Thyroid gland (tissue), 4 donors: ENCODE measurements at regions not wholly inside any gene's neighbourhood (a gene's known extent, or its start where the extent isn't known, plus 50 kb on each side); places are given as distances from the start of the nearest gene placed in this dataset.

Experiments used
- DNase-seq, 2 donors: peaks; one replicate each; pipeline ENCODE4 v3.0.0-alpha.2; 2019
- H3K27ac ChIP-seq, 3 donors: fragments of 200-600 bp; sonication (generic); 1 replicate in 2 of 3; 2 replicates in 1 of 3; pipeline ENCODE4 v1.5.1; 2016 to 2019; ENCODE audit warnings: mild to moderate bottlenecking in 1 of 3, moderate library complexity in 1 of 3
- H3K27me3 ChIP-seq: fragments of 200-600 bp; sonication (generic); one replicate; pipeline ENCODE4 v1.5.1; 2019
- H3K36me3 ChIP-seq, 2 donors: fragments of 200-600 bp; sonication (generic); one replicate each; pipeline ENCODE4 v1.5.1; 2016 to 2019
- H3K4me1 ChIP-seq, 2 donors: fragments of 200-600 bp; sonication (generic); one replicate each; pipeline ENCODE4 v1.5.1; 2017 to 2019
- H3K4me3 ChIP-seq, 3 donors: fragments of 200-600 bp; sonication (generic); replicated peaks in 1 of 3; 1 replicate in 2 of 3; 2 replicates in 1 of 3; pipeline ENCODE4 v1.5.1; 2016; ENCODE audit warnings: mild to moderate bottlenecking in 1 of 3
- H3K9me3 ChIP-seq: fragments of 200-600 bp; sonication (generic); one replicate; pipeline ENCODE4 v1.5.1; 2017
- POLR2A ChIP-seq, 2 donors: fragments of 450-650 bp; IDR thresholded peaks; one replicate each; pipeline ENCODE4 v1.6.1; 2017; ENCODE audit warnings: antibody characterized with exemption in 2 of 2, mild to moderate bottlenecking in 2 of 2, moderate library complexity in 1 of 2
- WGBS, 2 donors: methylation state at CpG; one replicate each; pipeline ENCODE4 v1.1.5; 2017; 5-methylcytosine and 5-hydroxymethylcytosine counted together
- intact Hi-C: fragments of 100-400 bp; cut with DNase I; formaldehyde crosslinking; loops from one replicate; pipeline ENCODE4 v1.15.1; 2023
- TF ChIP-seq, protein P1 (sequence below), 6 experiments: fragments of 200-600 bp in 3 of 6; fragments of 450-650 bp in 3 of 6; sonication (generic) in 3 of 6; IDR thresholded peaks; one replicate each; pipeline ENCODE4 v1.5.1; 2016 to 2019; ENCODE audit warnings: antibody characterized with exemption in 6 of 6, mild to moderate bottlenecking in 2 of 6, inconsistent platforms in 1 of 6, moderate library complexity in 1 of 6

DNA sequence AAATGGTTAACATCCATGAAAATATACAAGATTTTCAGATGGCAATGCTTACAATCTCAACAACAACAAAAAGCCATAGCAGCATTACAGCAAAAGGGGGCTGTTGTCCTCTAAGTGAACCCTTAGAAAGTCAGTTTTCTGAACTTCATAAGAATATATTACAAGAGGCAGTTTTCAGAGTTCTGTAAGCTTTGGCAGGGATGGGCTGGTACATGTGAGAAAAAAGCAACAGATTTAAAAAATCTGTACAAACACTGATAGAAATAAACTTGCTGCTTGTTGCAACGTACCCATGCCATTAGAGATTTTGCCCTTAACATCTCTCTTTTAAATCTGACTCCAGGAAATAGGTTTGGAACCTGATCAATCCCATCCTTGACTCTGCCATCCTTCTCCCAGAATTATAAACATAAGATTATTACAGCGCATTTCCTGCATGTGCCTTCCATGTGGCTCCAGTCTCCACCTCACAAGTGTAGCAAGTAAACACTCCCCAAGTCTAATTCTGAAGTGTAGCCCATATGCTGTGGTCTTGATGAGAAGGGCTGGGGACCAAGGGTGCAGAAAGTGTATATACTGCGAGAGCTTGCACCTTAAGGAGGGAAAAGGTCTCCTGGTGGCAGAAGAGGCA is 101.4 kb upstream of the TSPAN2 start:
- 83 to 93% methylated on average over 3 of the region's 3 CpGs for WGBS, 2 donors
- intact Hi-C loops: no loop called here
- Histone ChIP-seq H3K27me3 (no peaks in the 10 kb centered on the region), H3K4me1 (no peaks in the 10 kb centered on the region), H3K27ac (no peak overlapping the region), H3K36me3 (no peaks in the 10 kb centered on the region), H3K9me3 (no peaks in the 10 kb centered on the region), H3K4me3 (no peak overlapping the region)
- TF ChIP-seq, protein P1, sequence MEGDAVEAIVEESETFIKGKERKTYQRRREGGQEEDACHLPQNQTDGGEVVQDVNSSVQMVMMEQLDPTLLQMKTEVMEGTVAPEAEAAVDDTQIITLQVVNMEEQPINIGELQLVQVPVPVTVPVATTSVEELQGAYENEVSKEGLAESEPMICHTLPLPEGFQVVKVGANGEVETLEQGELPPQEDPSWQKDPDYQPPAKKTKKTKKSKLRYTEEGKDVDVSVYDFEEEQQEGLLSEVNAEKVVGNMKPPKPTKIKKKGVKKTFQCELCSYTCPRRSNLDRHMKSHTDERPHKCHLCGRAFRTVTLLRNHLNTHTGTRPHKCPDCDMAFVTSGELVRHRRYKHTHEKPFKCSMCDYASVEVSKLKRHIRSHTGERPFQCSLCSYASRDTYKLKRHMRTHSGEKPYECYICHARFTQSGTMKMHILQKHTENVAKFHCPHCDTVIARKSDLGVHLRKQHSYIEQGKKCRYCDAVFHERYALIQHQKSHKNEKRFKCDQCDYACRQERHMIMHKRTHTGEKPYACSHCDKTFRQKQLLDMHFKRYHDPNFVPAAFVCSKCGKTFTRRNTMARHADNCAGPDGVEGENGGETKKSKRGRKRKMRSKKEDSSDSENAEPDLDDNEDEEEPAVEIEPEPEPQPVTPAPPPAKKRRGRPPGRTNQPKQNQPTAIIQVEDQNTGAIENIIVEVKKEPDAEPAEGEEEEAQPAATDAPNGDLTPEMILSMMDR (IDR thresholded peaks at IDR 0.05): no peak
- TF ChIP-seq POLR2A (IDR thresholded peaks at IDR 0.05): no peak
- DNase-seq: no peak

DNA sequence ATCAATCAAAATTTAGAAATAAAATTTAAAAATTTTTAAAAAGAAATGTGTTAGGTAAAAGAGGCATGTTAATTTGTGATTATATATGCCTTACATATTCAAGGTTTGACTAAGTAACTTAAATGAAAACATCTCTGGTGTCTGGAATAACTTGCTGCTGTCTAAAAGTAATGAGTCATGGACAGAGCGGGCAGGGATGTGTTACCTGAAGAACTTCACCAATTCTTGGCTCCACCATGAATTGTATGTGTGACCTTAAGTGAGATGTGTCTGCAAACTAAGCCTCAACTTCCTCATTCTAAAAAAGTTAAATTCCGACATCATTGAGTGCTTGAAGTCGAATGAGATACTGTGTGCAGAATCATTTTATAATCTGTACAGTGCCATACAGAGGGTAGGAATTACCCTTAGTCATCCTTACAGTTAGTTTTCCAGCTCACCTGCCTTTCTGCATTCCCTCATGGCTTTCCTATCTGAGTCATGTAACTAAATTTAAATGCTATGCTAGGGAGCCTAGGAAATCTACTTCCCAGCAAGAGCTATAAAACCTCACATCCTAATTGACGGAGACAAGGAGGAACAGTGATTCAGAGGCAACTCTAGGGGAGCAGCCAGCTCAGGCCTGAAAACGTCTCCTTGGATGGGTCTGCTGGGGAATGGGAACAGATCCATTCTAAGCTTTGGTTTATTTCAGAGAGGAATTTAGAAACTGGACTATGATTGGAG is 100.7 kb upstream of the TSPAN2 start:
- DNase-seq: no peak
- no peak overlapping the region for H3K27ac ChIP-seq
- intact Hi-C loops: no loop called here
- no peak for TF ChIP-seq POLR2A (IDR thresholded peaks at IDR 0.05)
- TF ChIP-seq, protein P1 (IDR thresholded peaks at IDR 0.05): no peak
- no peaks in the 10 kb centered on the region for H3K27me3 ChIP-seq
- 84 to 88% methylated on average over 5 of the region's 5 CpGs for WGBS, 2 donors
- H3K9me3 ChIP-seq: no peaks in the 10 kb centered on the region
- no peaks in the 10 kb centered on the region for H3K36me3 ChIP-seq
- no peak overlapping the region for H3K4me3 ChIP-seq
- H3K4me1 ChIP-seq: no peaks in the 10 kb centered on the region

DNA sequence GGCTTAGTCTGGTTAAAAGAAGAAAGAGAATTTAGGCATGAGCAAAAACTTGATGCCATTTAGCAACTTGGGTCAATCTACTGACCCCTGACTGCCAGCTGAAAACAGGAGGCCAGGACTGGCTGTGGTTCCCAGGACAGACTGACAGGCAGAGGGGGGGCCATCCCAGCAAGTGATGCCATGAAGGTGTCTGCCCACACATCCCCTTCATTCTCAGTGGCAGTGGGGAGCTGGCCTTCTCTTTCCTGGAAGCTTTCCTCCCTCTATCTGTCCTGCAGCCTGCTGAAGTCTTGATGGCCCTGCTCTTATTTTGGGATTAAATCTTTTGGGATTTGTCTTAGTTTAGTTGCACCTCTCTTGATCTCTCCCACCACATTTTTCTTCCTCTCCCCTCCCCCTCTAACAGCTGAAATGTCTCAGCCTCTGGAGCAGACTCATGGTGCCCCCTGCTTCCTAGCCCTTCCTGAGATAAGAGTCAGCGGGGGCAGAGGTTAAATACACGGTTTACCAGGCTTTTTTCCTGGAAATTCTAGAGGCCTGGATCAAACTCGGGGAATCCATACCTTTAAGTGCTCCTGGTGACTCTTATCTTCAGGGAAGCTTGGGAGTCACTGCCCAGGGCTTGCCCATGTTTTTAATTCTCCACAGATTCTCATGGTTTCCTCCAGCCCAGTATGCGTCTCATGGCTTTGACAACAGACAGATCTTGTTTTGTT is 99.5 kb upstream of the TSPAN2 start:
- no peaks in the 10 kb centered on the region for H3K36me3 ChIP-seq
- intact Hi-C loops: no loop called here
- H3K4me3 ChIP-seq: no peak overlapping the region
- H3K9me3 ChIP-seq: no peaks in the 10 kb centered on the region
- WGBS, 2 donors: 81 to 89% methylated on average over 4 of the region's 4 CpGs
- no peak for DNase-seq
- no peak overlapping the region for H3K27ac ChIP-seq
- no peak for TF ChIP-seq POLR2A (IDR thresholded peaks at IDR 0.05)
- TF ChIP-seq, protein P1 (IDR thresholded peaks at IDR 0.05): no peak
- no peaks in the 10 kb centered on the region for H3K27me3 ChIP-seq
- H3K4me1 ChIP-seq: no peaks in the 10 kb centered on the region

DNA sequence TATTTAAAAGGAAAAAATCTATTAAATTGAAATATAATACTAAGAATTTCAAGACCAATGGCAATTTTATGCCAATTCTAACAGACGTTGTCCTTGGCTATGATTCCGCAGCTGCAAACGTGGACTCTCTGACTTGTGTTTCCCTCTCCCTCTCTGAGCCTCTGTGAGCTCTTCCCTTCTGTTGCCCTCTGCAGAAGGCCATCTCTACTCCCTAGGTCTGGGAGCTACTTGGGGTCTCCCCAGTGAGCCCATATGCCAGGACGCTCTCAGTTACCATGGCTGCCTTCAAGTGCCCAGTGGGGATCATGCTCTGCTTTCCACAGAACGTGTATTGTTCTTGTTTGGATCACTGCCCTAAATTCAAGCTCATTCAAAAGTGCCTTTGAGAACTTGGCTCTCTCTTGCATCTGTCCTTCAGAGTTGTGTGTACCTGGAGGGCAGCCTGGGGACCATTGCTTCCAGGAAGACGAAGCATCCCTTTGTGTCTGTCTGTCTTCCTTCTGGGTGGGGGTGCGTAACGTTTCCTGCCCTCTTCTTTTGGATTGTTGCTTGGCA is 97.5 kb upstream of the TSPAN2 start:
- Histone ChIP-seq H3K4me1 (no peaks in the 10 kb centered on the region), H3K36me3 (no peaks in the 10 kb centered on the region), H3K27ac (no peak overlapping the region), H3K9me3 (no peaks in the 10 kb centered on the region), H3K4me3 (no peak overlapping the region), H3K27me3 (no peaks in the 10 kb centered on the region)
- 66 to 76% methylated on average over 8 of the region's 8 CpGs for WGBS, 2 donors
- TF ChIP-seq POLR2A (IDR thresholded peaks at IDR 0.05): no peak
- TF ChIP-seq, protein P1 (IDR thresholded peaks at IDR 0.05): no peak
- intact Hi-C loops: no loop called here
- no peak for DNase-seq
